GM12874 (cell line): ENCODE measurements at regions not wholly inside any gene's neighbourhood (a gene's known extent, or its start where the extent isn't known, plus 50 kb on each side); places are given as distances from the start of the nearest gene placed in this dataset.

ENCODE experiments used
- CTCF ChIP-seq: IDR thresholded peaks from 2 replicates; pipeline ENCODE4 v1.5.1; 2011; ENCODE audit warnings: low read depth, mild to moderate bottlenecking, control low read depth, low read length, moderate library complexity; ENCODE audit not compliant: insufficient read depth

GRCh38 chrX:42686296-42686695, 91.7 kb downstream of the PPP1R2C start:
- TF ChIP-seq CTCF: no peak

GRCh38 chrX:42684065-42684464, 93.9 kb downstream of the PPP1R2C start:
- no peak for TF ChIP-seq CTCF

- TF ChIP-seq CTCF: no peak
Measured at GRCh38 chrX:42680666-42681065, 97.3 kb downstream of the PPP1R2C start.

- no peak for TF ChIP-seq CTCF
Measured at GRCh38 chrX:42678133-42678532, 99.8 kb downstream of the PPP1R2C start.

GRCh38 chrX:42673301-42673810, 104.6 kb downstream of the PPP1R2C start:
- TF ChIP-seq CTCF: no peak

- TF ChIP-seq CTCF: no peak
Measured at GRCh38 chrX:42664680-42665079, 113.3 kb downstream of the PPP1R2C start.

- no peak for TF ChIP-seq CTCF
Measured at GRCh38 chrX:42628471-42628870, 149.5 kb downstream of the PPP1R2C start.

- TF ChIP-seq CTCF: no peak
Measured at GRCh38 chrX:42627891-42628290, 150.1 kb downstream of the PPP1R2C start.
